RWPE2 (cell line): ENCODE measurements at regions not wholly inside any gene's neighbourhood (a gene's known extent, or its start where the extent isn't known, plus 50 kb on each side); places are given as distances from the start of the nearest gene placed in this dataset.

Source experiments
- ATAC-seq: fragments of 200-7000 bp; cut with Tn5 transposase; 3 replicates; pipeline ENCODE4 v1.9.1; 2021; ENCODE audit warnings: low read depth
- DNase-seq: peaks from one replicate; pipeline ENCODE4 v3.0.0-alpha.2; 2020; ENCODE audit warnings: low spot score
- H3K27ac ChIP-seq: fragments of 450-650 bp; 2 replicates; pipeline ENCODE4 v1.5.1; 2017; ENCODE audit warnings: mild to moderate bottlenecking; ENCODE audit not compliant: poor library complexity, severe bottlenecking
- H3K27me3 ChIP-seq: fragments of 250-450 bp; sonication (Bioruptor Pico); 2 replicates; pipeline ENCODE4 v1.5.1; 2021; ENCODE audit warnings: mild to moderate bottlenecking, moderate library complexity; ENCODE audit not compliant: insufficient read depth, poor library complexity, severe bottlenecking
- H3K36me3 ChIP-seq: fragments of 250-450 bp; sonication (Bioruptor Pico); 2 replicates; pipeline ENCODE4 v1.5.1; 2020; ENCODE audit warnings: low read depth, mild to moderate bottlenecking, moderate library complexity
- H3K4me1 ChIP-seq: fragments of 250-450 bp; sonication (Bioruptor Pico); 2 replicates; pipeline ENCODE4 v1.5.1; 2021; ENCODE audit warnings: mild to moderate bottlenecking, moderate library complexity; ENCODE audit not compliant: insufficient read depth, poor library complexity, severe bottlenecking
- H3K4me3 ChIP-seq: fragments of 250-450 bp; sonication (Bioruptor Pico); 2 replicates; pipeline ENCODE4 v1.5.1; 2021; ENCODE audit warnings: mild to moderate bottlenecking, moderate library complexity; ENCODE audit not compliant: severe bottlenecking
- H3K9me3 ChIP-seq: fragments of 250-450 bp; sonication (Bioruptor Pico); 2 replicates; pipeline ENCODE4 v1.5.1; 2021; ENCODE audit warnings: mild to moderate bottlenecking, moderate library complexity; ENCODE audit not compliant: severe bottlenecking
- TF ChIP-seq, protein P1 (sequence below): fragments of 450-650 bp; IDR thresholded peaks from one replicate; pipeline ENCODE4 v1.5.1; 2017; ENCODE audit warnings: mild to moderate bottlenecking, moderate library complexity; ENCODE audit not compliant: poor library complexity, severe bottlenecking

DNA sequence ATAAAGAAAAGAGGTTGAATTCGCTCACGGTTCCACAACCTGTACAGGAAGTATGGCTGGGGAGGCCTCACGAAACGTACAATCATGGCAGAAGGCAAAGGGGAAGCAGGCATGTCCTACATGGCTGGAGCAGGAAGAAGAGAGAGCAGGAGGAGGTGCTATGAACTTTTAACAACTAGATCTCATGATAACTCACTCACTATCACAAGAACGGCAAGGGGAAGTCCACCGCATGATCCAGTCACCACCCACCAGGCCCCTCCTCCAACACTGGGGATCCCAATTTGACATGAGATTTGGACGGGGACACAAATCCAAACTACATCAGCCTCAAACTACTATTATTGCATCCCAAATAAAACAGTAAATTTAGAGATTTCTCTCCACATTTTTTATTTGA is 53.6 kb upstream of the CST7 start:
- Histone ChIP-seq H3K36me3 (no peaks in the 10 kb centered on the region), H3K4me3 (no peak overlapping the region), H3K4me1 (no peaks in the 10 kb centered on the region), H3K27me3 (peaks cover 3% of the 10 kb centered on the region), H3K27ac (no peak overlapping the region), H3K9me3 (no peaks in the 10 kb centered on the region)
- TF ChIP-seq, protein P1, sequence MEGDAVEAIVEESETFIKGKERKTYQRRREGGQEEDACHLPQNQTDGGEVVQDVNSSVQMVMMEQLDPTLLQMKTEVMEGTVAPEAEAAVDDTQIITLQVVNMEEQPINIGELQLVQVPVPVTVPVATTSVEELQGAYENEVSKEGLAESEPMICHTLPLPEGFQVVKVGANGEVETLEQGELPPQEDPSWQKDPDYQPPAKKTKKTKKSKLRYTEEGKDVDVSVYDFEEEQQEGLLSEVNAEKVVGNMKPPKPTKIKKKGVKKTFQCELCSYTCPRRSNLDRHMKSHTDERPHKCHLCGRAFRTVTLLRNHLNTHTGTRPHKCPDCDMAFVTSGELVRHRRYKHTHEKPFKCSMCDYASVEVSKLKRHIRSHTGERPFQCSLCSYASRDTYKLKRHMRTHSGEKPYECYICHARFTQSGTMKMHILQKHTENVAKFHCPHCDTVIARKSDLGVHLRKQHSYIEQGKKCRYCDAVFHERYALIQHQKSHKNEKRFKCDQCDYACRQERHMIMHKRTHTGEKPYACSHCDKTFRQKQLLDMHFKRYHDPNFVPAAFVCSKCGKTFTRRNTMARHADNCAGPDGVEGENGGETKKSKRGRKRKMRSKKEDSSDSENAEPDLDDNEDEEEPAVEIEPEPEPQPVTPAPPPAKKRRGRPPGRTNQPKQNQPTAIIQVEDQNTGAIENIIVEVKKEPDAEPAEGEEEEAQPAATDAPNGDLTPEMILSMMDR = no peak
- ATAC-seq = no peak
- no peak for DNase-seq

DNA sequence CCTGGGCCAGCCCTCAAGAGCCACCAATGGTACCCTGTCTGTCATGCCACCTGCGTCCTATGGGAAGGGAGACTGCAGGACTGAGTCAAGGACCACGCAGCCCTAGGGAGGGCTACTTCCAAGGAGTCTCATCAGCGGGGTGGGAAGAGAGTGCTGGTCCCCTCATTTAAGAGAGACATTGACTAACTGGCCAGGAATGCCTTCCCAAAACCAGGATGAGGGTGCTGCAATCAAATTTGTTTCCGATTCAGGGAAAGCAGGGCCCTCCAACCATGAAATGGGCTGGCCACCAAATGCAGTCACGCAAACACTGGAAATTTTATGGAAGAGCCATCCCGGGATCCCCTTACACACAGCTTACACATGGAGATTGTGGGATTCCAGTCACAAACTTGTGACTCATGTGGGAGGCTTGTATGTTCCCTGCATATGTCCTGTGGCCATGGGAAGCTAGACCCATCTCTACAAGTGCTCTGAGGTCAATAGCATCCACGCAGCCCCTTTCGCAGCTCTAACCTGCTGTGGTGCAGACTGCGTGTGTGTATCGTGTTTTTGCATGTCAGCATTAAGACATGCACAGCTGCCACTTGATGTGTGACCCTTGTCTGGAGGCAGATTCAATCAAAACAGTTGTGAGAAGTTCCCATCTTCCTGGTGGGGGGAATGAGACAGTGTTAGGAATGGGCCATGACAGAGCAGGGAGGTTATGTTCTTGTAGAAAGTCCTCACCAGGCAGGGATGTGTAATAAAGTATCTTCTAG is 53.0 kb upstream of the CST7 start:
- no peak for ATAC-seq
- TF ChIP-seq, protein P1 = no peak
- no peak overlapping the region for H3K4me3 ChIP-seq
- H3K36me3 ChIP-seq = no peaks in the 10 kb centered on the region
- H3K4me1 ChIP-seq = no peaks in the 10 kb centered on the region
- no peaks in the 10 kb centered on the region for H3K9me3 ChIP-seq
- no peak overlapping the region for H3K27ac ChIP-seq
- no peak for DNase-seq
- peaks cover 3% of the 10 kb centered on the region for H3K27me3 ChIP-seq

DNA sequence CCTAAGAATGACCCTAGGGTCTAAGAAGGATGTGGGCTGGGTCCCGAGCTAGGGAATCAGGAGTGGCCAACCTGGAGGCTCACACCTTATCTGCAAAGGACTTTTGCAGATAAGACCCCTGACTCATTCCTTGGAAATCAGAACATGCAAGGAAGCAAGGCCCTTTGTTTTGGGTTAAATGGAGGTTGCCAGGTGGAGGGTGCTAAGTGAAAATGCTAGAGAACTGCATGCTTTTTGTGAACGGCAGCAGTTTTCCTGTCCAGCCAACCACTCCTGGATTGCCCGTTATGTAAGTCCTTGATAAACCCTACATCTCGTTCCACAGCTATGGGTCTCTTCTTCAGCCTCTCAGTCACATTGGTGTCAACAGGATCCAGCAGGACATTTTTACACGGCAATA is 52.1 kb upstream of the CST7 start:
- TF ChIP-seq, protein P1 = no peak
- H3K36me3 ChIP-seq = no peaks in the 10 kb centered on the region
- H3K27me3 ChIP-seq = no peaks in the 10 kb centered on the region
- DNase-seq (no peak), ATAC-seq (no peak)
- H3K4me1 ChIP-seq = no peaks in the 10 kb centered on the region
- H3K9me3 ChIP-seq = no peaks in the 10 kb centered on the region
- H3K4me3 ChIP-seq = no peak overlapping the region
- no peak overlapping the region for H3K27ac ChIP-seq

DNA sequence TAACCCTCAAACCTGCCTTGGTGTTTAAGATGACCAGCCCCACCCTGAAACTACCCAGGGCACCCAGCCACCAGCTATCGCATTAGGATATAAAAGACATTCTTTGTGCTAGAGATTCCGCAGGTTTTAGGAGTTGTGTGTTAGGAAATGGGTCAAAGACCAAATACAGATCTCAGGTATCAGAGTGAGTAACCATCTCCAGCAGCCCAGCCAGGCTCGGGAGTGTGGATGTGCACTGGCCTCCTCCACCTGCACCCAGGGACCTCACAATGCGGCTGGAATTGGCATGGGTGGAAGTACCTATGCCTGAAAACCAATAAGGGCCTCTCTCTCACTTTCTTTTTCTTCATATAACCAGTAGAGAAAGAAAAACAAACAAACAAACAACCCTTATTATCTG is 51.1 kb upstream of the CST7 start:
- no peak for ATAC-seq
- Histone ChIP-seq H3K4me3 (no peak overlapping the region), H3K36me3 (no peaks in the 10 kb centered on the region), H3K9me3 (no peaks in the 10 kb centered on the region), H3K4me1 (no peaks in the 10 kb centered on the region), H3K27me3 (no peaks in the 10 kb centered on the region), H3K27ac (no peak overlapping the region)
- TF ChIP-seq, protein P1 = no peak
- no peak for DNase-seq

DNA sequence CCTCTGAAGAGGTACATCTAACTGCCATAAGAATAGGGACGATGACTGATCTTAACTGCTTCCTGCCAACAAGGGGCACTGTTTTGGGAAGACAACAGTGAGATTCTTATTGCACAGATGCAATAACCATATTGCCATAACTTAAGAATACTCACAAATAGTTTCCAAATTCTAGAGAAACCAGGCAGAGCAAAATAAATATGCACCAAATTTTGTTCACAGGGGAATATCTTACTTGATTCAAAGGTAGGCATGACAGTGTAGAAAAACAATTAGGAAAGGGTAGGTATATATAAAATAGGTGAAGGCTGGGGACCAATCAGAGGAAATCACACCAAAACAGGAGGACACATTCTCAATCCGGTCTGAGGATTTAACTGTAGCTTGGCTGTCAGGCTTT is 49.9 kb upstream of the CST7 start:
- no peak overlapping the region for H3K27ac ChIP-seq
- ATAC-seq (no peak), DNase-seq (no peak)

More for the DNA sequence above, 49.9 kb upstream of the CST7 start:
- TF ChIP-seq, protein P1 = no peak
- no peaks in the 10 kb centered on the region for H3K9me3 ChIP-seq
- no peaks in the 10 kb centered on the region for H3K27me3 ChIP-seq
- H3K4me1 ChIP-seq = no peaks in the 10 kb centered on the region
- no peaks in the 10 kb centered on the region for H3K36me3 ChIP-seq
- no peak overlapping the region for H3K4me3 ChIP-seq
